ENCODE measurements at regions not wholly inside any gene's neighbourhood (a gene's known extent, or its start where the extent isn't known, plus 50 kb on each side); places are given as distances from the start of the nearest gene placed in this dataset.

DNA sequence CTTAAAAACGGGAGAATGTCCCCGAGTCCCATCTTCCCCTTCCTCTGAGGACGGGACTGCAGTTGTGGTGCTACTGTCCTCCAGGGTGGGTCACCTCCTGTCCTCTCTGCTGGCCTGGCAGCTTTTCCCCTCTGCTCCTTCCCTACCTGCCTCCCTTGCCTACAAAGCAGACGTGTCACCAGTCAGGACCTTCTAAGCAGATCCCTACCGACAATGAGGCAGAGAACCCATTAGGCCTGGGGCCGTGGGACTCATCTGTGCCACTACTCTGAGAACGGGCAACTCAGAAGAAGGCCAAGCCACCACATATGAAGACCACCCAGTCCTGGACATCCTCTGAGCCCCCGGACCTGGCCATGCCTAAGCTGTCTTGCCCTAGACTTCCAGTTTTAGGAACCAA is 103.0 kb upstream of the TEX51 start:
- no peak for TF ChIP-seq EZH2phosphoT487 (IDR thresholded peaks at IDR 0.05; ENCODE audit: low read depth)
- TF ChIP-seq, protein P1, sequence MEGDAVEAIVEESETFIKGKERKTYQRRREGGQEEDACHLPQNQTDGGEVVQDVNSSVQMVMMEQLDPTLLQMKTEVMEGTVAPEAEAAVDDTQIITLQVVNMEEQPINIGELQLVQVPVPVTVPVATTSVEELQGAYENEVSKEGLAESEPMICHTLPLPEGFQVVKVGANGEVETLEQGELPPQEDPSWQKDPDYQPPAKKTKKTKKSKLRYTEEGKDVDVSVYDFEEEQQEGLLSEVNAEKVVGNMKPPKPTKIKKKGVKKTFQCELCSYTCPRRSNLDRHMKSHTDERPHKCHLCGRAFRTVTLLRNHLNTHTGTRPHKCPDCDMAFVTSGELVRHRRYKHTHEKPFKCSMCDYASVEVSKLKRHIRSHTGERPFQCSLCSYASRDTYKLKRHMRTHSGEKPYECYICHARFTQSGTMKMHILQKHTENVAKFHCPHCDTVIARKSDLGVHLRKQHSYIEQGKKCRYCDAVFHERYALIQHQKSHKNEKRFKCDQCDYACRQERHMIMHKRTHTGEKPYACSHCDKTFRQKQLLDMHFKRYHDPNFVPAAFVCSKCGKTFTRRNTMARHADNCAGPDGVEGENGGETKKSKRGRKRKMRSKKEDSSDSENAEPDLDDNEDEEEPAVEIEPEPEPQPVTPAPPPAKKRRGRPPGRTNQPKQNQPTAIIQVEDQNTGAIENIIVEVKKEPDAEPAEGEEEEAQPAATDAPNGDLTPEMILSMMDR (IDR thresholded peaks at IDR 0.05; ENCODE audit: low read depth, low read length), result no peak
- peaks cover 6% of the 10 kb centered on the region; the same call in 1 of the 2 replicates for H3K4me1 ChIP-seq (ENCODE audit: low read length)

DNA sequence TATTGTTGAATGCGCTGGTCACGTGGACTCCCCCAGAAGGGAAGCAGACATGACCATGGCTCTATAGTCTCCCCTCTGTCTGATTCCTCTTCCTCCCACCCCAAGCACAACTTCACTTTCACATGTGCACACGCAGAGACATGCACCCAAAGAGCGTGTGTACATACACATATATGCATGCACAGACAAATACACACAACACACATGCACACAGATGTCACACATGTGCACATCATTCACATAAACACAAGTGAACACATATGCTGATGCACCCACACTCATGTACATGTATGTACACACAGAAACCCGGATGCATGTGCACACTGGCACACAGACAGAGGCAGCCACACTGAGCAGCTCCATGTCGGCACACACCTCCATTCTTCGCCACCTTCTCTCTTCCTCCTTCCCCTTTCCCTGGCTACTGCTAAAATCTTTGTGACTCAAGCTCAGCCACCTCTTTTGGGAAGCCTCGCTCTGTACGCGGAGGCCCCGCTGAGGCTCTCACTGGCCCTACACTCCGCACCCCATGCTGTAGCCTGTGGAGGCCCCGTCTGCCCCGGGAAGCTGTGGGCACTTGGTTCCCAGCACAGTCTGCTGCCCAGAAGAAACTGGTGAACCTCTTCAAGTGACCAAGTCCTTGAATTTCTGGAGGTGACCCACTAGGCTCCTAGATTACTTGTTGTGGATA is 101.6 kb upstream of the TEX51 start:
- no peak overlapping the region for H2AFZ ChIP-seq (ENCODE audit: low read depth, low read length)
- no peak overlapping the region for H3K4me2 ChIP-seq (ENCODE audit: low read length)
- H4K20me1 ChIP-seq (ENCODE audit: insufficient read depth, low read length), result no peaks in the 10 kb centered on the region
- no peaks in the 10 kb centered on the region for H3K36me3 ChIP-seq (replicated peaks; ENCODE audit: low read depth, low read length)
- no peak overlapping the region for H3K9ac ChIP-seq (ENCODE audit: low read length)
- H3K4me1 ChIP-seq (ENCODE audit: low read length), result peaks cover 6% of the 10 kb centered on the region; the same call in 1 of the 2 replicates
- H3K9me3 ChIP-seq (ENCODE audit: insufficient read depth, low read length), result no peaks in the 10 kb centered on the region
- TF ChIP-seq, protein P1 (IDR thresholded peaks at IDR 0.05; ENCODE audit: low read depth, low read length), result no peak
- TF ChIP-seq EZH2phosphoT487 (IDR thresholded peaks at IDR 0.05; ENCODE audit: low read depth), result no peak
- H3K27ac ChIP-seq (ENCODE audit: low read length), result no peak overlapping the region
- peaks cover 34% of the 10 kb centered on the region for H3K27me3 ChIP-seq (ENCODE audit: low read depth, low read length)
- no peak overlapping the region for H3K4me3 ChIP-seq (ENCODE audit: low read length)
- H3K79me2 ChIP-seq (ENCODE audit: low read length), result no peaks in the 10 kb centered on the region

More for the DNA sequence above, 103.0 kb upstream of the TEX51 start:
- Histone ChIP-seq H3K4me3 (ENCODE audit: low read length) (no peak overlapping the region), H2AFZ (ENCODE audit: low read depth, low read length) (no peak overlapping the region), H3K9me3 (ENCODE audit: insufficient read depth, low read length) (no peaks in the 10 kb centered on the region), H3K79me2 (ENCODE audit: low read length) (no peaks in the 10 kb centered on the region), H3K27me3 (ENCODE audit: low read depth, low read length) (peaks cover 34% of the 10 kb centered on the region), H4K20me1 (ENCODE audit: insufficient read depth, low read length) (no peaks in the 10 kb centered on the region), H3K27ac (ENCODE audit: low read length) (no peak overlapping the region), H3K9ac (ENCODE audit: low read length) (no peak overlapping the region), H3K36me3 (replicated peaks; ENCODE audit: low read depth, low read length) (no peaks in the 10 kb centered on the region), H3K4me2 (ENCODE audit: low read length) (no peak overlapping the region)

DNA sequence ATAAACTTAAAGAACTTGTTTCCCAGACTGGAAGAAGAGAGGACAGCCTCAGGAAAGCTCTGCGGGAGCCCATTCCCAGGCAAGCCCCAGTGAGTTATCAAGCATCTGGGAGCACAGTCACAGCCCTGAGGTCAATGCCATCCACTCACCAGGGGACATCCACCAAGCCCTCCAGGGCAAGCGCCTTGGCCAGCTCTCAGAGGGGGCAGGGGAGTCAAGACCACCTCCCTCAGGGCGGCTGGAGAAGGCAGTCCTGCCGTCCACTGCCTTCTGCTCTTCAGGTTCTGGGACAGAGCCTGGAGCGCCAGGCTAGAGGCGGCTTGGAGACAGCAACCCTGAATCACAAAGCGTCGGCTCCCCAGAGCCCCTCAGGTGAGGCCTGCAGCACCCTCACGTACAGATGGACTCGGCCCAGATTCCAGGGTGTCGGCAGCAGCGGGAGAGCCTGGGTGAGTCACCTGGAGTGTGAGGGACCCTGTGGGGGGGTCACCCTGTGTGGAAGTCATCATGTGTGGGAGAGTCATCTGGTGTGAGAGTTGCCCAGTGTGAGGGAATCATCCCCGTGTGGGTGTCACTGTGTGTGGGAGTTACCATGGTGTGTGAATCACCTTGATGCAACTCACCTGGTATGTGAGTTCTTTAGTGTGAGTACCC is 100.9 kb upstream of the TEX51 start:
- TF ChIP-seq EZH2phosphoT487 (IDR thresholded peaks at IDR 0.05; ENCODE audit: low read depth), result no peak
- TF ChIP-seq, protein P1 (IDR thresholded peaks at IDR 0.05; ENCODE audit: low read depth, low read length), result no peak
- peaks cover 34% of the 10 kb centered on the region for H3K27me3 ChIP-seq (ENCODE audit: low read depth, low read length)

More for the DNA sequence above, 100.9 kb upstream of the TEX51 start:
- Histone ChIP-seq H3K79me2 (ENCODE audit: low read length) (no peaks in the 10 kb centered on the region), H3K9me3 (ENCODE audit: insufficient read depth, low read length) (no peaks in the 10 kb centered on the region), H3K27ac (ENCODE audit: low read length) (no peak overlapping the region), H4K20me1 (ENCODE audit: insufficient read depth, low read length) (no peaks in the 10 kb centered on the region), H3K9ac (ENCODE audit: low read length) (no peak overlapping the region), H3K36me3 (replicated peaks; ENCODE audit: low read depth, low read length) (no peaks in the 10 kb centered on the region), H3K4me3 (ENCODE audit: low read length) (no peak overlapping the region), H2AFZ (ENCODE audit: low read depth, low read length) (no peak overlapping the region), H3K4me1 (ENCODE audit: low read length) (peaks cover 6% of the 10 kb centered on the region; the same call in 1 of the 2 replicates), H3K4me2 (ENCODE audit: low read length) (no peak overlapping the region)
